ENCODE measurements at regions not wholly inside any gene's neighbourhood (a gene's known extent, or its start where the extent isn't known, plus 50 kb on each side); places are given as distances from the start of the nearest gene placed in this dataset.

GRCh38 chr22:27477171-27477570 is 324.4 kb downstream of the MN1 start:
- no peak for DNase-seq (ENCODE audit: low read depth in 4 of 4, low spot score in 1 of 4)

DNA sequence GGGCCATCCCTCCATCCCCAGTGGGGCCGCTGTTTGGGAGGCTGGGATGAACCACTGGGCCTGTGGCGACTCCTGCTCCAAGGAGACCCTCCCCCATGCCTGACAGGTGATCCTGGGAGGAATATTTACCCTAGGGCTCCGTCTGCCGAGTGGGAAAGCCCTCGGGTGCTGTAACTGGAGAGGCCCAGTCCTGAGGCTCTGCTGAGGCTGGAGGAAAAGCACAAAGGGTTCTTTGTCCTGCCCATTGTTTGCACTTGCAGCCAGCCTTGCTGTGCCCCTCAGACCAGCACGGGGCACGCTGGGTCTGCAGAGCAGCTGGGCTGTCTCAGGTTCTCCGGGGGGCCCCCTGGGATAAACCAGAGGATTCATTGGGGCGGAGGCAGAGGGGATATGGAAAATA is 321.1 kb downstream of the MN1 start:
- no peak for DNase-seq (ENCODE audit: low read depth in 4 of 4, low spot score in 1 of 4)

DNA sequence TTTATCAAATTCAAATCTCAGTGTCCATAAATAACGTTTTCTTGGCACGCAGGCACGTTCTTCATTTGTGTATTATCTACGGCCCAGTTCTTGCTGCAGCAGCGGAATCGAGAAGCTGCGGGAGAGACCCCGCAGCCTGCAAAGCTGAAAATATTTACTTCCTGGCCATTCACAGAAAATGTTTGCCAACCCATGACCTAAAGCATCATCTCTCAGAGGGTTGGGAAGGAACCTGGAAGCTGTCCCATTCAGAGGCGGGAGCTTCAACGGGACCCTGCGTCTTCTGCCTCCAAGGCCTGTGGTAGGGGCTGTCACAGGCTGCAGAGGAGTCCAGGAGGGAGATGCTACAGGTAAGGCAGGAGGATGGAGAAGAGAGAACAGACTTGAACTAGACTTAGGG is 319.2 kb downstream of the MN1 start:
- no peak for DNase-seq (ENCODE audit: low read depth in 4 of 4, low spot score in 1 of 4)

DNA sequence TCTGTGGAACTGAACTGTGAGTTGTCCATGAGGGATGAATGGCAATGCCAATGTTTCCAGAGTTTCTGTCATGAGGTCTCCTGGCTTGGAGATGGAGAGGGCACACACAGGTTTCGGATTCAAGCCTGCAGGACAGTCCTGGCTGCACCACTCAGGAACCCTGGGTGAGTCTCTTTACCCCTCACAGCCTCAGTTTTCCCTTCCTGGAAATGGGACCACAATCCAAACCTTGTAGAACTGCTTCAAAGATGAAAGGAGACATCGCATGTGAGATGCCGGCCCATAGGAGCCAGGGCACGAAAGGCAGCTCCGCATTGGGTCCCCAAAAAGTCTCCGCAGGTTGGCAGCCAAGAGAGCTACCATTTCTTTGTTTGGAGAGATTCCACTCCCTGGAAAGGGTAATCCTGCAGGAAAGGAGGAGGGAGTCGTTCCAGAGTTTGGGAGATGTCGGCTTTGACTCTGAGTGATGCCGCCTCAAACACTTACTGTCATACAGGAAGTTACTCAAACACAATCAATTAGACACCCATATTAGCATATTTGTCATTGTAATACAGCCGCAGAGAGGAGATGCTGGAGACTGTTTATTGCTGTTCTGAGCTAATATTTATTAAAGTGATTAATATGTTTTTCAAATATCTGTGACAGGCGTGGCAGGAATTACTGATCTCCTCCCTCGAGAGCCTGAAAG is 318.3 kb downstream of the MN1 start:
- DNase-seq (ENCODE audit: low read depth in 4 of 4, low spot score in 1 of 4), result no peak

- no peak for DNase-seq (ENCODE audit: low read depth in 4 of 4, low spot score in 1 of 4)
Observed at GRCh38 chr22:27485842-27486241, 315.7 kb downstream of the MN1 start.

DNA sequence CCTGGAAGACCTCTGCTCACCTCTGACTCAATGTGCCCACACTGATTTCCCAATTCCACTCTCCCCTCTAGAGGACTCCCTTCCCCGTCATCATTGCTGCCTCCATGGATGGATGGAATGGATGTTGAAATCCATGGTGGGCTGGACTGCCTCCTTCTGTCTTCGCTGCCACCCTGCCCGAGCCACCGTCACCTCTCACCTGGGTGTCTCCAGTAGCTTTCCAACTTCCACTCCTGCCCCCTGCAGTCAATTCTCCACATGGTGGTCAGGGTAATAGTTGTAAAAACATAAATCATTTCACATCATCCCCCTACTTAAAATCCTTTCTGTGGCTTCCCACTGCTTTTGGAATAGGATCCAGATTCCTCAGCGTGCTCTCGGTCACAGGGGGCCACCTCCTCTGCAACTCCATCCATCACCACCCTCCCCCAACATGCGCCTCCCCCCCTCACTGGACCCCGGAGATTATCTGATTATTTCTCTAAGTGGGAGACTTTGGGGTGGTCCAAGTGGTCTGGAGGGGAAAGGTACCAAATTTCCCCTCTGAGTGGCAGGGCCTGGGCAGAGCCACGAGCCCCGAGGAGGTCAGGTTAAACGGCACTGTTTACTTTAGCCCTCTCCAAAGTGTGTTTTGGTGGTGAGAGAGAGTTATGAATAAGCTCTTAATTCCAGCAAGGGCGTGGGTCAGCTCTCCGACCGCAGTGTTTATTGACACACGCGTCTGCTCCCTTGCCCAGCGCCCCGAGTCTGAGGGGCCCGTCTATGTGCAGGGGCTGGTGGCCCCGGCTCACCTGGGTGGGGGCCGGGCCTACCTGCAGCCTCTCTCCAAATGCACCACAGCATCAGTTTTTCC is 313.7 kb downstream of the MN1 start:
- no peak for DNase-seq (ENCODE audit: low read depth in 4 of 4, low spot score in 1 of 4)

GRCh38 chr22:27488456-27489177 is 312.9 kb downstream of the MN1 start:
- DNase-seq (ENCODE audit: low read depth in 4 of 4, low spot score in 1 of 4), result no peak

GRCh38 chr22:27489178-27489675 is 312.3 kb downstream of the MN1 start:
- no peak for DNase-seq (ENCODE audit: low read depth in 4 of 4, low spot score in 1 of 4)

- DNase-seq (ENCODE audit: low read depth in 4 of 4, low spot score in 1 of 4), result no peak
Observed at GRCh38 chr22:27490080-27490479, 311.5 kb downstream of the MN1 start.

- DNase-seq (ENCODE audit: low read depth in 4 of 4, low spot score in 1 of 4), result no peak
Observed at GRCh38 chr22:27491888-27492287, 309.7 kb downstream of the MN1 start.

DNA sequence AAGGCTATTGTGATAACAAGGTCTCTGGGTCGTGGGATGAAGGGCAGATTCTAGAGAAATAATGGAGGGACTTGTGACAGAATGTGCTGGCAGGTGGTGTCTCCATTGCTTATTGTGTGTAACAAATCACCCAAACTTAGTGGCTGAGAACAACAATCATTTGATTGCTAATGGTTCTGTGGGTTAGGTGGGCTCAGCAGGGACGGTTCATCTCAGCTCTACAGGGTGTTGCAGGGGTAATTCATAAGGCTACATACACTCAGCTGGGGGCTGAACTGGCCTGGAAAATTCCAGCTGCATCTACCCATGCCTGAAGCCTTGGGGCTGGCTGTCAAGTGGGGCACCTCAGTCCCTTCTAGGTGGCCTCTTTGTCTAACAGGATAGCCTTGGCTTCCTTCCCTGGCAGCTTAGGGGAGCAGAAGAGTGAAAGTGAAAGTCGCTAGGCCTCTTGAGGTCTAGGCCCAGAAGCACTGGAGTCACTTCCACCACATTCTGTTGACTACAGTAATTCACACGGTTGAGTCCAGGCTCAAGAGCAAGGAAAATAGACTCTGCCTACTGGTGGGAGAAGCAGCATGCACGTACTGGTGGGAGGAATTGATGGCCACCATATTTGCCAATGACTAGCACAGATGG is 308.9 kb downstream of the MN1 start:
- no peak for DNase-seq (ENCODE audit: low read depth in 4 of 4, low spot score in 1 of 4)

DNA sequence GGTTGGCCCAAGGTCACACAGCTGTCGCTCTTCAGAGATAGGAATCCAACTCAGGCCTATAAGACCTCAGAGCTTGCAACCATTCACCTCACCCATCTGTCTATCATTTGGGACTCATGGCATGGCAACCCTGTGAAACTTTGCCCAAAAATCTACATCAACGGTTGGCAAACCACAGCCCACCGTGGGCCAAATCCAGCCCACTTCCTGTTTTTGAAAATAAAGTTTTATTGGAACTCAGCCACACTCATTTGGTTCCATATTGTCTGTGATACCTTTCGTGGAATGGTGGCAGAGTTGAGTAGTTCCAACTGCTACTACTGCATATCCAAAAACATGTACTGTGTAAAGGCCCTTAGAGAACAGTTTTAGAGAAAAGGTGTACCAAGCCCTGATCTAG is 307.8 kb downstream of the MN1 start:
- DNase-seq (ENCODE audit: low read depth in 4 of 4, low spot score in 1 of 4), result no peak

GRCh38 chr22:27494785-27495184 is 306.8 kb downstream of the MN1 start:
- no peak for DNase-seq (ENCODE audit: low read depth in 4 of 4, low spot score in 1 of 4)

DNA sequence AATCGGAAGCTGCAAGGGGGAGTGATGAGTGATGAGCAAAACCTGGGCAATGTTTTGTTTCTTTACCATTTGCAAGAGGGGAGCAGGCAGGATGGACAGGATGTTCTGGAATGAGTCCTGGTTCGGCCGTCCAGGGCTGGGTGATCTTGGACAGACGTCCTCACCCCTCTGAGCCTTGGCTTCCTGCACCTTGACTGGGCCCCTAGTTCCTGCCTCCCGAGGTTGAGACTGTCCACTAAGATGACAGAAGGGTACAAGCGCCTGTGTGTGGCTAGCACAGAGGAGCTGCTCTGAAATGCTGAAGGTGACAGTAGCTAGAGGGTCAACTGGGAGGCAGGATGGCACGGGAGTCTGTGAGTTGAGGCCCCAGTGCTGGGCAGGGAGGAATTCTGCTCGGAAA is 306.2 kb downstream of the MN1 start:
- no peak for DNase-seq (ENCODE audit: low read depth in 4 of 4, low spot score in 1 of 4)

GRCh38 chr22:27499121-27499520 is 302.4 kb downstream of the MN1 start:
- no peak for DNase-seq (ENCODE audit: low read depth in 4 of 4, low spot score in 1 of 4)

- no peak for DNase-seq (ENCODE audit: low read depth in 4 of 4, low spot score in 1 of 4)
Observed at GRCh38 chr22:27501191-27501936, 300.2 kb downstream of the MN1 start.

DNA sequence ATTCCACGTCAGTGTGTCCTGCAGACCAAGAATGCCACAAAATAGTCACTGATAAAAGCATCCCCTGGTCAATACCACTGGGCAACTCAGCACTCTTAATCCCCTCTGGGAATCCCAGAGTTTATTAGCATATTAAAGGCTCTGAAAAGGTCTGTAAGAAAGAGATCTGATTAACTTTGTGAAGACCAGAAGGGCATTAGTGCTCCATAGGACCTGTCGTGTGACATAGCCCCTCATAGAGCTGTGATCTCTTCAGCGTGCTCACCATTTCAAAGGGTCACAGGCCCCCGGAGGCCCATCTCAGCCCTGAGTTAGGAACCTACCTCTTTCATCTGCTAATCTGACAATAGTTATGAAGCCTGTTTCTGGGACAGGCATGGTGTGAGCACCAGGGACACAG is 299.2 kb downstream of the MN1 start:
- no peak for DNase-seq (ENCODE audit: low read depth in 4 of 4, low spot score in 1 of 4)

GRCh38 chr22:27504360-27505253 is 296.9 kb downstream of the MN1 start:
- DNase-seq (ENCODE audit: low read depth in 4 of 4, low spot score in 1 of 4), result no peak

- no peak for DNase-seq (ENCODE audit: low read depth in 4 of 4, low spot score in 1 of 4)
Observed at GRCh38 chr22:27507111-27507611, 294.4 kb downstream of the MN1 start.

Measured in stimulated activated CD4-positive, alpha-beta T cell treated with anti-CD3 and anti-CD28 coated beads, Interleukin-1b, Interleukin-23, amount 100 ng/mL, for 24 hours (primary cell).